ENCODE measurements at regions not wholly inside any gene's neighbourhood (a gene's known extent, or its start where the extent isn't known, plus 50 kb on each side); places are given as distances from the start of the nearest gene placed in this dataset.

- TF ChIP-seq YY1 (IDR thresholded peaks at IDR 0.05; ENCODE audit: insufficient read depth, insufficient replicate concordance, low read depth, low read length) (no peak), CREB3 (CRISPR knock-in tag; IDR thresholded peaks at IDR 0.05) (no peak)
These were observed 84.9 kb upstream of the STXBP5 start for GRCh38 chr6:147119310-147119709.
